ENCODE measurements at regions not wholly inside any gene's neighbourhood (a gene's known extent, or its start where the extent isn't known, plus 50 kb on each side); places are given as distances from the start of the nearest gene placed in this dataset.

DNA sequence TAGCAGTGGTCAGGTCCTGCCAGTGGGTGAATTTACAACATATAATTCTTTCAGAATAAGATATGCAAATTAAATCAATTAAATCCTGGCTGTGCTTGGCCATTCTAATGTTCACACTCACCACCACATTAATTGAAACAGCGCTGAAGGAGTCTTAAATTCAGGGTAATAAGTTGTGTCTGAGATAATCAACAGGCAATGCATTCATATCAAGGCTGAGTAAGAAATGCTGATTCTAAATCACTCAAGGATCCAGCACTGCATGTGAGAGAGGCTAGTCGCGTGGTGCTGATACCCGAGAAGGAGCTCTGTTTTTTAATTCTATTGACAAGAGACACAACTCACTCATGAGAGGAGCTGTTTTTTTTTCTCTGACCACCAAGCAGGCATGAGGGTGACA is 588.8 kb upstream of the ADAMTS9 start:
- Histone ChIP-seq H3K36me3 (ENCODE audit: control insufficient read depth in 2 of 2, insufficient read depth in 1 of 2, low read length in 2 of 2) (no peaks in the 10 kb centered on the region), H3K27ac (ENCODE audit: extremely low read depth, low read depth, low read length) (no peak overlapping the region), H3K4me3 (ENCODE audit: low read depth, low read length) (no peak overlapping the region), H3K9me3 (ENCODE audit: control insufficient read depth, insufficient read depth, low read depth, low read length) (no peaks in the 10 kb centered on the region), H3K4me1 (ENCODE audit: control insufficient read depth, insufficient read depth, low read length) (no peaks in the 10 kb centered on the region)
- TF ChIP-seq ZNF19 (tag by site-specific recombination; IDR thresholded peaks at IDR 0.05; ENCODE audit: low read depth): no peak
- TF ChIP-seq, protein P1, sequence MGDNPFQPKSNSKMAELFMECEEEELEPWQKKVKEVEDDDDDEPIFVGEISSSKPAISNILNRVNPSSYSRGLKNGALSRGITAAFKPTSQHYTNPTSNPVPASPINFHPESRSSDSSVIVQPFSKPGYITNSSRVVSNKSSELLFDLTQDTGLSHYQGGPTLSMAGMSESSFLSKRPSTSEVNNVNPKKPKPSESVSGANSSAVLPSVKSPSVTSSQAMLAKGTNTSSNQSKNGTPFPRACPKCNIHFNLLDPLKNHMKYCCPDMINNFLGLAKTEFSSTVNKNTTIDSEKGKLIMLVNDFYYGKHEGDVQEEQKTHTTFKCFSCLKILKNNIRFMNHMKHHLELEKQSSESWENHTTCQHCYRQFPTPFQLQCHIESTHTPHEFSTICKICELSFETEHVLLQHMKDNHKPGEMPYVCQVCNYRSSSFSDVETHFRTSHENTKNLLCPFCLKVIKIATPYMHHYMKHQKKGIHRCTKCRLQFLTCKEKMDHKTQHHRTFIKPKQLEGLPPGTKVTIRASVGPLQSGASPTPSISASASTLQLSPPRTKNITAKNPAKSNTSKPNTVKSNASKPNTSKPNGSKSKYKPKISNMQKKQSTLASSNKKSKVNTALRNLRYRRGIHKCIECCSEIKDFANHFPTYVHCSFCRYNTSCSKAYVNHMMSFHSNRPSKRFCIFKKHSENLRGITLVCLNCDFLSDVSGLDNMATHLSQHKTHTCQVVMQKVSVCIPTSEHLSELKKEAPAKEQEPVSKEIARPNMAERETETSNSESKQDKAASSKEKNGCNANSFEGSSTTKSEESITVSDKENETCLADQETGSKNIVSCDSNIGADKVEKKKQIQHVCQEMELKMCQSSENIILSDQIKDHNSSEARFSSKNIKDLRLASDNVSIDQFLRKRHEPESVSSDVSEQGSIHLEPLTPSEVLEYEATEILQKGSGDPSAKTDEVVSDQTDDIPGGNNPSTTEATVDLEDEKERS (tag by site-specific recombination; IDR thresholded peaks at IDR 0.05): no peak
- TF ChIP-seq, protein P2, sequence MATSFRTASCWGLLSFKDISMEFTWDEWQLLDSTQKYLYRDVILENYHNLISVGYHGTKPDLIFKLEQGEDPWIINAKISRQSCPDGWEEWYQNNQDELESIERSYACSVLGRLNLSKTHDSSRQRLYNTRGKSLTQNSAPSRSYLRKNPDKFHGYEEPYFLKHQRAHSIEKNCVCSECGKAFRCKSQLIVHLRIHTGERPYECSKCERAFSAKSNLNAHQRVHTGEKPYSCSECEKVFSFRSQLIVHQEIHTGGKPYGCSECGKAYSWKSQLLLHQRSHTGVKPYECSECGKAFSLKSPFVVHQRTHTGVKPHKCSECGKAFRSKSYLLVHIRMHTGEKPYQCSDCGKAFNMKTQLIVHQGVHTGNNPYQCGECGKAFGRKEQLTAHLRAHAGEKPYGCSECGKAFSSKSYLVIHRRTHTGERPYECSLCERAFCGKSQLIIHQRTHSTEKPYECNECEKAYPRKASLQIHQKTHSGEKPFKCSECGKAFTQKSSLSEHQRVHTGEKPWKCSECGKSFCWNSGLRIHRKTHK (tag by site-specific recombination; IDR thresholded peaks at IDR 0.05): no peak
- TF ChIP-seq, protein P3, sequence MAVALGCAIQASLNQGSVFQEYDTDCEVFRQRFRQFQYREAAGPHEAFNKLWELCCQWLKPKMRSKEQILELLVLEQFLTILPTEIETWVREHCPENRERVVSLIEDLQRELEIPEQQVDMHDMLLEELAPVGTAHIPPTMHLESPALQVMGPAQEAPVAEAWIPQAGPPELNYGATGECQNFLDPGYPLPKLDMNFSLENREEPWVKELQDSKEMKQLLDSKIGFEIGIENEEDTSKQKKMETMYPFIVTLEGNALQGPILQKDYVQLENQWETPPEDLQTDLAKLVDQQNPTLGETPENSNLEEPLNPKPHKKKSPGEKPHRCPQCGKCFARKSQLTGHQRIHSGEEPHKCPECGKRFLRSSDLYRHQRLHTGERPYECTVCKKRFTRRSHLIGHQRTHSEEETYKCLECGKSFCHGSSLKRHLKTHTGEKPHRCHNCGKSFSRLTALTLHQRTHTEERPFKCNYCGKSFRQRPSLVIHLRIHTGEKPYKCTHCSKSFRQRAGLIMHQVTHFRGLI (tag by site-specific recombination; IDR thresholded peaks at IDR 0.05): no peak
- no peak for TF ChIP-seq MZF1 (tag by site-specific recombination; IDR thresholded peaks at IDR 0.05; ENCODE audit: borderline replicate concordance)
- TF ChIP-seq, protein P4, sequence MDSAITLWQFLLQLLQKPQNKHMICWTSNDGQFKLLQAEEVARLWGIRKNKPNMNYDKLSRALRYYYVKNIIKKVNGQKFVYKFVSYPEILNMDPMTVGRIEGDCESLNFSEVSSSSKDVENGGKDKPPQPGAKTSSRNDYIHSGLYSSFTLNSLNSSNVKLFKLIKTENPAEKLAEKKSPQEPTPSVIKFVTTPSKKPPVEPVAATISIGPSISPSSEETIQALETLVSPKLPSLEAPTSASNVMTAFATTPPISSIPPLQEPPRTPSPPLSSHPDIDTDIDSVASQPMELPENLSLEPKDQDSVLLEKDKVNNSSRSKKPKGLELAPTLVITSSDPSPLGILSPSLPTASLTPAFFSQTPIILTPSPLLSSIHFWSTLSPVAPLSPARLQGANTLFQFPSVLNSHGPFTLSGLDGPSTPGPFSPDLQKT (IDR thresholded peaks at IDR 0.05; ENCODE audit: borderline replicate concordance, low read depth, low read length): no peak
- TF ChIP-seq ZNF521 (tag by site-specific recombination; IDR thresholded peaks at IDR 0.05): no peak
- TF ChIP-seq, protein P5, sequence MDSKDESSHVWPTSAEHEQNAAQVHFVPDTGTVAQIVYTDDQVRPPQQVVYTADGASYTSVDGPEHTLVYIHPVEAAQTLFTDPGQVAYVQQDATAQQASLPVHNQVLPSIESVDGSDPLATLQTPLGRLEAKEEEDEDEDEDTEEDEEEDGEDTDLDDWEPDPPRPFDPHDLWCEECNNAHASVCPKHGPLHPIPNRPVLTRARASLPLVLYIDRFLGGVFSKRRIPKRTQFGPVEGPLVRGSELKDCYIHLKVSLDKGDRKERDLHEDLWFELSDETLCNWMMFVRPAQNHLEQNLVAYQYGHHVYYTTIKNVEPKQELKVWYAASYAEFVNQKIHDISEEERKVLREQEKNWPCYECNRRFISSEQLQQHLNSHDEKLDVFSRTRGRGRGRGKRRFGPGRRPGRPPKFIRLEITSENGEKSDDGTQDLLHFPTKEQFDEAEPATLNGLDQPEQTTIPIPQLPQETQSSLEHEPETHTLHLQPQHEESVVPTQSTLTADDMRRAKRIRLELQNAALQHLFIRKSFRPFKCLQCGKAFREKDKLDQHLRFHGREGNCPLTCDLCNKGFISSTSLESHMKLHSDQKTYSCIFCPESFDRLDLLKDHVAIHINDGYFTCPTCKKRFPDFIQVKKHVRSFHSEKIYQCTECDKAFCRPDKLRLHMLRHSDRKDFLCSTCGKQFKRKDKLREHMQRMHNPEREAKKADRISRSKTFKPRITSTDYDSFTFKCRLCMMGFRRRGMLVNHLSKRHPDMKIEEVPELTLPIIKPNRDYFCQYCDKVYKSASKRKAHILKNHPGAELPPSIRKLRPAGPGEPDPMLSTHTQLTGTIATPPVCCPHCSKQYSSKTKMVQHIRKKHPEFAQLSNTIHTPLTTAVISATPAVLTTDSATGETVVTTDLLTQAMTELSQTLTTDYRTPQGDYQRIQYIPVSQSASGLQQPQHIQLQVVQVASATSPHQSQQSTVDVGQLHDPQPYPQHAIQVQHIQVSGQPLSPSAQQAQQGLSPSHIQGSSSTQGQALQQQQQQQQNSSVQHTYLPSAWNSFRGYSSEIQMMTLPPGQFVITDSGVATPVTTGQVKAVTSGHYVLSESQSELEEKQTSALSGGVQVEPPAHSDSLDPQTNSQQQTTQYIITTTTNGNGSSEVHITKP (tag by site-specific recombination; IDR thresholded peaks at IDR 0.05): no peak
- no peak for TF ChIP-seq ZNF433 (tag by site-specific recombination; IDR thresholded peaks at IDR 0.05; ENCODE audit: low read depth)
- no peak for TF ChIP-seq ZNF266 (tag by site-specific recombination; IDR thresholded peaks at IDR 0.05; ENCODE audit: low read depth)
- no peak for TF ChIP-seq ZNF121 (tag by site-specific recombination; IDR thresholded peaks at IDR 0.05)
- no peak for TF ChIP-seq ZNF747 (tag by site-specific recombination; IDR thresholded peaks at IDR 0.05)
- no peak for TF ChIP-seq ZBTB48 (tag by site-specific recombination; IDR thresholded peaks at IDR 0.05)
- TF ChIP-seq BCL11A (tag by site-specific recombination; IDR thresholded peaks at IDR 0.05; ENCODE audit: low read depth): no peak
- no peak for TF ChIP-seq ZBTB20 (tag by site-specific recombination; IDR thresholded peaks at IDR 0.05)
- TF ChIP-seq KLF7 (tag by site-specific recombination; IDR thresholded peaks at IDR 0.05; ENCODE audit: borderline replicate concordance): no peak
- POLR2A ChIA-PET: no interaction called here
- CTCF ChIA-PET: no interaction called here

All from HEK293 (cell line).